ENCODE measurements at regions not wholly inside any gene's neighbourhood (a gene's known extent, or its start where the extent isn't known, plus 50 kb on each side); places are given as distances from the start of the nearest gene placed in this dataset.

DNA sequence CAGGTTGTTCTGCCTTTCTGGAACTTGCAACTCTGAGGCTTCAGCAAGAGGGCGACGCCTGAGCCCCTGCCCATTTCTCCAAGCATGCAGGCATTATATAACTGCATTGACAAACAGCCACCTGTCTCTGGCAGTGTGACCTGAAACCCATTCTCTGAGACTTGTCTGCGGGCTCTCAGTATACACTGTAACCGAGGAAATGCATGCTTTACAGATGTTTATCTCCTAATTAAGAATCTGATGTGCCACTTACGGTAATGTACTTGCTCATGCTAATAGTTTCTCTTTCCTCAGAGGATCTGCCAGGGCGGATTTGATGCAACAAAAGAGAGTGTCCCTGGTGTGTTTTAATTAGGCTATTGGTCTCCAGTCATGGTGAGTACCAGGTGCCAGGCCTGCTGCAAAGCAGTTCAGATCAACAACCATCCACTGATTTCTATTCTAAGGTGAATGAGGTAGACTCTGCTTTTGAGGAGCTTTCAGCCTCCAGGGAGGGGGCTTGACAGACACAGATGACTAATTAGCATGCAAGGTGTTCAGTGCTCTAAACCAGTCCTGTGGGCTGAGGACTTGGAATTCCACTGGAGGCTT, 593.7 kb upstream of the KLF4 start:
- no peak for DNase-seq

DNA sequence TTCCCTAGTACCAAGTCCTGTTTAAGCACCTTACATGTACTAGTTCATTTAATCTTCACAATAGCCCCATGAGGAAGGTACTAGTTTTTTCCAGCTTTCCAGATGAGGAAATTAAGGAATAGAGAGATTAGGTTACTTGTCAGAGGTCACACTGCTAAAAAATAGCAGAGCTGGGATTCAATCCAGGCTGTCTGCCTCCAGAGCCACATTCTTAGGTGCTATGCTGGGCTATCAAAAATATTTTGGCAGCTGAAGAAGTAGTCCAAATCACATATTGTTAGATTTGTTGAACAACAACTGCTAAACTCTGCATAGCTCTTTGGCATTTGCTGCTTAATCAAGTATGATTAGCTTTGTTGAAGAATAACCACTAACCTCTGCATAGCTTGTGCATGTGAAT, 591.5 kb upstream of the KLF4 start:
- DNase-seq, result no peak

DNA sequence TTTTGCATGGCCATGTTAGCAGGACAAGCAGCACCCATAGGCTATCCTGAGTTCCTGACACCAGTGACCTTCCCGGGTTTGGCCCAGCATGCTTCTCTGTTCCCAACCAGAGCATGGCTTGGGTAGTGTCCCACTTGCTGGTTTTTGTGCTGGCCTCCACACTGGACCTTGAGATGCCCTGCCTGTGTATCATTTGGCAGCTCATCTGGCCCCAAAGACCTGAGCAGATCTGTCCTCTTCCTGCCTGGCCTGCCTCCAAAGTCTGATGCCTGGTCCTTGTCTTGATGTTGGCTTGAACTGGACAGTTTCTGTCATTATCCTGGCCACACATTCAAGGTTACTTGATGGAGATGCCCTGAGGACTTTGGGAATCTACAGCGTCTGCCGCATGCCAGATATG, 590.7 kb upstream of the KLF4 start:
- no peak for DNase-seq

DNA sequence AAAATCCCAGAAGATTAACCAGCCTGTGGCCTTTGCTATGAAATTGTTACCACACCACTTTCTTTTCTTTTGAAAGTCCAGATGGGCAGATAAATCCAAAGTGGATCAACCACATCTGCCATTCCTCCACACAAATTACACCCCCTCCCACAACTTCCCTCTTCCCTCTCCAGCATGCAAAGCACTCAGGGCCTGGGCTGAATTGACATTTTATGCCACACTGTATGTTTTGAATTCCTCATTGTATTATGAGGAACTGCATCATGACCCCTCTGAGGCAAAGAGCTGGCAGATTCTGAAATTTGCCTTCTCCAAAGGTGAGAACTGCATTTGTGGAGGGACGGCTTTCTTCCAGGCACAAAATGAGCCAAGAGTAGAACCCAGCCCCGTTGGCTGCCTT, 589.2 kb upstream of the KLF4 start:
- no peak for DNase-seq

DNA sequence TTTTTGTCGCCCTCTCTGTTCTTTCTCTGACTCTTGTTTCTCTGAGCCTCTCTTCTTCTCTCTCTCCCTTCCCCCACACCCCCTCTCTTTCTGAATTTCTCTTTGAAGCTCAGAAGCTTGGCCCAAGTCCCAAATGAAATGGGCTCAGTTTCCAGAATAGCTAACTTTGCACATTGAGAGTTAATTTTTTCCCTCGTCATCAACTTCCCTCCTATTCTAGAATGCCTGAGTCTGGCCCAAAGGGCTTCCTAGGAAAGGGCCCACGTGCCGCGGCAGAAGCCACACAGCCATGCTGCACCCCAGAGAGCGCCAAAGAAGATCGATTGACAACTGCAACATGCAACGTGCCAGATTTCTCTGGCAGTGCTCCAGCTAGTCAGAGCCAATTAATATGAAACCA, 588.8 kb upstream of the KLF4 start:
- no peak for DNase-seq

DNA sequence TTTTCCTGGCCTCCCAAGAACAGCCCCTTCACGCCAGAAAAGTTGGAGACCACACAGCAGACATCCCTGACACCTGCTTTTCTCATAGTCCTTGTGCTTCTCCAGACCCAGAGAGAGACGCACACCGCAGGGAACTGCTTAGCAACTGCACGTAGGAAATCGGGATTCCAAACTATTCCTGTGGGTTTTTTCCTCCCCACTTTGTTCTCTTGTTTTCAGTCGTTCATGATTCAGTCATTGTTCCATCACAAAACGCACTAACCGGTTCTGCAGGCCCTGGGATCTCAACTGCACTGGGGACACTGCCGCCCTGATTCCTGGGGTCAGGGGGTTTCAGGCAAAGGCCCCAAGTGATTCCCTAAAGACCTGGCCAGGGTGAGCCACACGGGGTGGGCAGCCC, 588.0 kb upstream of the KLF4 start:
- no peak for DNase-seq

DNA sequence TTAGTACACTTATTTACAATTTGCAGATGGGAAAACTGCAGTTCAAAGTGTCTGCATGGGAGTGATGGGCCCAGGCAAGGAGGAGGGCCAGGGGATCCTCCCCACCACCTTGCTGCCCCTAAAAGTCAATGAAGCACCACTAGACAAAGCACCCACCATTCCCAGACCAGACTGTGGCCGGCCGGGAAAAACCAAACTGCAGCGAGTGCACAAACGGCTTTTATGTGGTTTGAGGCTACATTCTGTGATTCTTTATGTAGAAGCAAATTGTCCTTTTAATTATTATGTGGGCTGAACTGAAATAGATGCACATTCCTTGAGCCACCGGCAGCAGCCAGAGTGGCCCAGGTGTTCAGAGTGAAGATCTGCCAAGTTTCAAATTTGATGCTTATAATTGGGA, 585.3 kb upstream of the KLF4 start:
- no peak for DNase-seq

DNA sequence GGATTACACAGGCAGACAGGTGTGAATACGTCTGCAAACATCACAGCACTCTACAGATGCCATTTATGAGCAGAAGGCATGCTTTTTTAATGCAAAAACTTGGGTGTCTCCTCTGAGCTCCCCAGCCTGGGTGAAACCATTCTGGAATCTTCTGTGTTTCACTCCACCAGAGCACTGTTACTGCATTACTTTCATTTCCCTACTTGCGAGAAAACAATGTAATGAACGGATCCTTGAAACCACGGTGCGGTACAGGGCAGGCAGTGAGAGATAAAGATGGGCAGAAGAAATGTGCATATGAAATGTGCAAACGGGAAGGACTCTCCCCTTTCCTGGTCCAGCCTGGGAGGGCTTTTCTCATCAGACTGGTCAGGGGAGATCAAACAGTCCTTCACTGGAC, 584.3 kb upstream of the KLF4 start:
- no peak for DNase-seq

DNA sequence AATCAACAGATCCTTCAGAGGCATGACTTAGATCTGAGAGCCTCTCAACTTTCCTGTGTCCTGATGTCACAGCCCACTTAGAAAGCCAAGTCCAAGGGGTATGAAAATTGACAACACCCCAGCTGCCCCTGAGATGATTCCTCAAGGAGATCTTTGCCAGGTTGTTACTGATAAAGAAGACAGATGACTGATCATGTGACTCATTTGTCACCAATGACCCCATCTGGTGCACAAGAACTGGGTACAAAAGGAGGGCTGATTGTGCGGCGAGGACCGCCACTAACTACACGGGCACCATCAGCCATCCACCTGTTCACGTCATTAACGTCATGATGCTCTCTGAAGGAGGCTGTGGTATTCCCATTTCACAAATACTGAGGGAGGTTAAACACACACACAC, 583.2 kb upstream of the KLF4 start:
- no peak for DNase-seq

DNA sequence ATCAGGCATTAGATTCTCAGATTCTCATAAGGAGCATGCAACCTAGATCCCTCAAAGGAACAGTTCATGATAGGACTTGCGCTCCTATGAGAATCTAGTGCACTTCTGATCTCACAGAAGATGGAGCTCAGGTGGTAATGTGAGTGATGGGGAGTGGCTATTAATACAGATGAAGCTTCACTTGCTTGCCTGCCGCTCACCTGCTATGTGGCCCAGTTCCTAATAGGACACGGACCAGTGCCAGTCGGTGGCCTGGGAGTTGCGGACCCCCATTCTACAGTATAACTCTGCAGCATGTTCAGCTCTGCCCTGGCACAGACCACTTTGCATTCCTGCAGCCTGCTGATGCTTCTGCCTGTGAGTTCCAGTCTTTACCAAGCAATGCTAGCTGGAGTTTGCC, 581.3 kb upstream of the KLF4 start:
- no peak for DNase-seq

DNA sequence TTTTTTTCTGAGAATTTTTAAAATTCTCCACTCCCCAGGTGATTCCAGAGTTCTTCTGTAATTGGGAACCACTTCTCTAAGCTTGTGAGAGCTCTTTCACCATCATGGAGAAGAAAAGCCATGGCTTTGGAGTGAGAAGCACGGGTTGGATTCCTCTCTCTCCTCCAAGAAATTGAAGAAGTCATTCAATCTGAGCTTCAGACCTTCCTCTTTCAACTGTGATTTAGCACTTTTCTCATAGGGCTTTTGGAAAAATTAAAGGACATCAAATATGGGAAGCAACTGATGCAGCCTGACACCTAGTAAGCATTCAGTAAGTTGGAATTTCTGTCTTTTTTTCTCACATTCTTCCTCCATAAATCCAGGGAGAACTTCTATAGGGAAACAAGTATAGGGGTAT, 580.4 kb upstream of the KLF4 start:
- DNase-seq, result no peak

DNA sequence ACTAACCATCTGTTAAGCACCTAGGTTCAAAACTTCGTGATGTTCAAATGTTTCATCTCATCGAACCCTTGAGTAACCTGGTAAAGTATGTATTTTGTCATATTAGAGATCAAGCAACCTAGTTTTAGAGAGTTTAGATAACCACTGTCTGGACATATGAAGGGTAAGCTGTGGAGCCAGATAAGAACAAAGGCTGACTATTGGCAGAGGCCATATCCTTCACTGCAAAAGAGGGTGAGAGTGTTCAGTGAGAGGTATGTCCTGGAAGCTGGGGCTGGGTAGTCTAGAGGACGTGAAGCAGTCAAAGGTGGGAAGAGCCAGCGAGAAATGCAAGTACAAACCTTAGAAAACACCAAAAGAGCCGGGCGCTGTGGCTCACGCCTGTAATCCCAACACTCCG, 573.1 kb upstream of the KLF4 start:
- DNase-seq, result no peak

DNA sequence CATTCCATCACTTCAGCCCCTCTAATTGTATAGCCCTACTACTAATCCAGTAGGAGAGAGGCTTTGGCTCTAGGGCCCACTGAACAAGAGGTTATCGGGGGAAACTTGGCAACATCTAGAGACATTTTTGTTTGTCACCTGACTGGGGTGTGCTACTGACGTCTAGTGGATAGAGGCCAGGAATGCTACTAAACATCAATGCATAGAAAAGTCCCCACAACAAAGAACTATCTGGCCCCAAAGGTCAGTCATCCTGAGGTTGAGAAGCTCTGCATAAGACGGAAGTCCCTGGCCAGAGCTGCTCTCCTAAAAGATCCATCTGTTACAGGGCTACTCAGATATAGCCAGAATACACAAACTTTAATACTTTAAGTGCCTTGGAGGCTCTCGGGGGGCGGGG, 570.6 kb upstream of the KLF4 start:
- no peak for DNase-seq

DNA sequence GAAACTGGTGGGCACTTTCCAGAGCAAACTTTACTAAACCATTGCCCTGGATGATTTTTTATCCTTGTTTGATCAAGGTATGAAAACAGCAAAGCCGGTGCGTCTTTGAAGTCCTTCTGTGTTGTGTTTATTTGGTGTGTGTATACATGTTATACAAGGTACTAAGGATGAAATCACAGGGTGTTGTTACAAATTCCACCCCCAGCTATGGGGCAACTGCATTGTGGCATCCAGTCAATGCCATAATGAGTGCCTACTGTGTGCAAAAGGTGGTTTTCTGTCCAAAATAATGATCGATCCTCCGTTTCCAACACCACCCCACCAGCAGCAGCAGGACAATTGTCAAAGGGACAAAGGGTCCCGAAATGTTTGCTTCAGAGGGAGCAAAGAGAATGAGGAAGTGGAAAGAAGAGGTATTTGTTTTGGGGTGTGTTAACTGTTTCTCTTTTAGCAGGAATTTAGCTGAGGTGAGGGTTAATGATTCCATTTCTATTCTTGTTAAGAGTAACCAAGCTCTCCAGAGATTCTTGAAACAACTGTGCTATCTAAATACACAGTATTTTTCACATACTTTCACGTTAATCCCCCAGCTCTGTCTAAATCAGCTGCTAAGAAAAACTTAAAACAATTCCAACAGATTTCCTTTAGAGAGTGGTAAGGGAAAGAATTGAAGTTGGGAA, 568.7 kb upstream of the KLF4 start:
- DNase-seq, result no peak

DNA sequence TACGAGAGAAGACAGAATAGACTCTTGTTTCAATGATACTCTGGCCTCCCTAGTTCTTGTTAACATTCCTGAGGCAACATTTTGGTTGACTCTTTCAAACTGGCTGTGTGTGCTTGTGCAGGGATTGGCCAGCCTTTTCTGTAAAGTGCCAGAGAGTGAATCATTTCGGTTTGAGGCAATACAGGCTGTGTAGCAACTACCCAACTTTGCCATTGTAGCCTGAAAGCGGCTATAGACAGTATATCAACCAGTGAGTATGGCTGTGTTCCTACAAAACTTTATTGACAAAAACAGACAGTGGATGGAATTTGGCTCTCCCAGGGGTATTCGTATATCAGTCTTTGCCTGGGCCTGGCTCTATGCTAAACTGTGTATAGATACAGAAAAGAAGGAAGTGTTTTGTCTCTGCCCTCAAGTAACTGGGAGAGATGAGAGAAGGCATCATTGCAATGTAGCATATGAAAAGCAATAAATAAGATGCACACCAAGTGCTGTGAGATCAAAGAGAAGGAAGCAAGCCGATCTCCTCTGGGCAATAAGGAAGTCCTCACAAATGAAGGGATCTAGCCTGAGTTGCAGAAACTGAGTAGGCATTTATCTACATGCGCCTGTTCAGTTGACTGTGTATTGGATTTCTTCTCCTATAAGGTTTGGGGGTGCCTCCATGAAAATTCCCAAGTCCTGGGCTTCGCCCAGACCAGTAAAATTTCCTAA, 568.0 kb upstream of the KLF4 start:
- DNase-seq, result peak; percentile 95

DNA sequence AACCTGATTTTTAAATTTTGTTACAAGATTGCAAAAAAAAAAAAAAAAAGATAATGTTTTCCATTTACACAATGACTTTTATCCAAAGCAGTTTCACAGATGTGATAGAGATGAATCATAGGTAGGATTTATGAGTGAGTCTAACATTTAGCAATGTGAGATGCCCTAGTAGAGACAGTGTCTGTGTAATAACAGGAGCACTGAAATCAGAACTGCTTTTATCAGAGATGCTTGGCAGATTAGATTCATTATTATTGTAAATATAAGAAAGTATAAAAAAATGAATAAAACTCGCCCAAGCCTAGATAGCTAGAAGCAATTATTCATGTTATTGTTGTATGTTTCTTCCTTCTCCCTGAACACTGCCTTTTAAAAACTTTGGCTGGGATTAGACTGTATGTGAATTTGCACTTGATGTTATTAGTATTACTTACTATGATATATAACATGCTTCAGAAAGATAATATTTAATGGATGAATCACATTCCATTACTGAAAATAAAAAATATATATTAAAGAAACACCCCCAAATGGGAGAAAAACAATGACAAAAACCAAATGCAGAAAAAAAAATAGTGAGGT, 567.3 kb upstream of the KLF4 start:
- DNase-seq, result peak; percentile 88

DNA sequence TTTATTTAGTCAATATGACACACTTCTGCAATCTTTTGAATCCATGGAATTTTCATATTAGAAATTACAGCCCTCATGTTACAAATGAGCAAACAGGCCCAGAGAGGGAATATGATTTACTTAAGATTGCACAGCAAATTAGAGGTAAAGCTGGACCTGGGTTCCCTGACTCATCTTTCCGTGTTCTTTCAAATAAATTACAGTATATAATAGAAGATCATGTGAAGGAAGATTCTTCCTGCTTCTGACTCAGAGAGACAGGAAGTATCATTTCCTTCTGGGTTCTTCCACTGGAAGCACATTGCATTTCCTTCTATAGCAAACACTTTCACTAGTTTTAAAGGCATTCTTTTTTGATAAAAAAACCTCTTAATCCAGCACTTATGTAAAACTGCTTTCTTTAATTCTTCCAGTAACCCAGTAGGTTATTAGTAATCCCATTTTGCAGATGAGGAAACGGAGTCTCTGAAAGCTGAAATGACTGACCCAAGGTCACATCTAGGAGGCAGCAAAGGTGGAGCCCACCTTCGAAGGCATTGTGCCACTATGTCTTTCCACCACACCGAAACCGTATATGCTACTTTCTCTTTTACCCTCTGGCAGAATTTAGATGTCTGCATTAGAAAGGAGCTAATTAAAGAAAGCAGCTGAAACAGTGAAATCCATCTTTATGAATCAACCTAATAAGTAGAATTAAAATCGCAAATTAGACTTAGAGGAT, 566.7 kb upstream of the KLF4 start:
- peak; percentile 72 for DNase-seq

DNA sequence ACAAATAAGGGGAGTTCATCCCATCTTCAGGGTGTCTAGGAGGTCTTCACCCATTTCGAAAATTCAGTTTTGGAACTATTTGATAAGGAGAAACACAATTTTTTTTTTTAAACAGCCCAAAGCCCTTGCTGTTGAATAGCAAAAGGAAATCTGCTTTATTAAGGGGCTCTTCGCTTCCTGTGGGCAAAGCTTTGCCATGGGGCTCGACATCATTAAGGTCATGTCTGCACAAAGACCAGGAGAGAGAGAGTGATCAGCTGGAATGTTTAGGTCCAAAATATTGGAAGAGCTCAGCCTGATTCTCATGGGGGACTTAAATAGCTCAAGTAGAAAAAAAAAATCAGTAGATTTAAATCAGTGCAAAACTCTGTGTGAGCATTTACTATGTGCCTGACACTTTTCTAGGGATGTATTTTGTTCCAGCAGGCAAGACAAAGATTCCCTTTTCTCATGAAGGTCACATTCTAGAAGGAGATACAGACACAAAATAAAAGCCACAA, 564.6 kb upstream of the KLF4 start:
- DNase-seq, result no peak

DNA sequence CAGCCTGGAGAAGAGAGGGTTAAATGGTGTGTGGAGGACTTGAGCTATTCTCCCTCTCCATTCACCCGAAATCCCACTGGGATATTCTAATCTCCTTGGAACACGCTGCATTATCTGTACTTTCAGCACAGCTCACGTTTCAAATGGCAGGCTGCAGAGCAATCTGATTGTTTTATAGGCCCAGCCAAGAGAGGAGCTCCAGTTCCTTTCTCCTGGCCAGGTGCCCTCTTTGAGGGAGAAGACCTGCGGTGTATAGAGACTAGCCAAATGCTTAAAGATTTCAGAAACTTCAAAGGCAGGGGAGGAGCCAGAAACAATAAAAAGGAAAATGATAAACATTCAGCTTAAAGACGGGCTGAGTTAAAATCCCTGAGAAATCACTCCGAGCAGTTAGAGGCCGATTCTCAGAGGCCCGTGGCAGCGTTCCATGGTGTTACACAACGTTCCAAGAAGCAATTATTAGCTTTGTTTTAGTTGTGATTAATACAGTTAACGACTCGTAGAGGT, 564.0 kb upstream of the KLF4 start:
- peak; percentile 76 for DNase-seq

DNA sequence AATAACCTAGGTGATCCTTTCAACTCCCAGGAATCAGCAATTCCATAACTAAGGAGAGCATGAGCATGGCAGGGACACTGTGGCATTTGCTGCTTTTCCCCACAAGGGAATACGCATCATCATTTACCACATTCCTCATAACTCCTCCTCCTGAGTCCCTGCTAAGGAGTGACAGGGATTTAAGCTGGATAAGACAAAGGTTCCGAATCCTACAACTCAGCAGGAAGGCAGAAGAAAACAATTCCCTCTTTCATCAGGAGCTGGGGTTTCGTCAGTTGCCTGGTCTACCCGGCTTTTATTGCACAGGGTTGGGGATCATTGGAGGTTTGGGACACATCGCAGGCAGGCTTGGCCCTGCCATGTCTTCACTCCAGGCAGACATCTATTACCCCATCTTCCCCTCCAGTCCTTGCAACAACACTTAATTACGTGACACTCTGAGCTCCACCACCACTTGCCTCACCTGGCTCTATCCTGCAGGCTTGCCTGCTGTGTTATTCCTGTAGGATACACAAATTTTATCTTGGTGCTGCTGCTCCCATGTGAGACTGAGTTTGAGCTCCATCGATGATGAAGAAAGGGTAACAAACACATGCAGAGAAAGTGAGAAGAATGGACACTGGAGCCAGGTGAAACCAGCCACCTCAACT, 563.0 kb upstream of the KLF4 start:
- DNase-seq, result peak; percentile 51

DNA sequence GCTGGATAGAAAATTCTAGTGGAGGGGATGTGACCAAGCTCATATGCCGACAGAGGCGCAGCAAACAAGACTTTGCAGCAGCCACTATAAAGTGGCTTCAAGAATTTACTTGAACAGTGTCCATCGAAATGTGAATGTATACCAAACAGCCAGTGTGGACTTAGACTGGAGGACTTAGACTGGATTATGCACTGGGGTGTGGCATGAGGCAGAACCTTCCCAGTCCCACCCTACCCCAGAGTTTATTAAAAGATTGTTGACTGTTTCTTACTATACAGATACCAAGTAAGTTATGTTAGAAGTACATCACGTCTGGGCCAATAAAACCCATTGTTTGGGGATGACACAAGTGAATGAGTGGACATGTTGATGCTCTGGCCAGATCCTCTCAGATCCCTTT, 561.3 kb upstream of the KLF4 start:
- no peak for DNase-seq

DNA sequence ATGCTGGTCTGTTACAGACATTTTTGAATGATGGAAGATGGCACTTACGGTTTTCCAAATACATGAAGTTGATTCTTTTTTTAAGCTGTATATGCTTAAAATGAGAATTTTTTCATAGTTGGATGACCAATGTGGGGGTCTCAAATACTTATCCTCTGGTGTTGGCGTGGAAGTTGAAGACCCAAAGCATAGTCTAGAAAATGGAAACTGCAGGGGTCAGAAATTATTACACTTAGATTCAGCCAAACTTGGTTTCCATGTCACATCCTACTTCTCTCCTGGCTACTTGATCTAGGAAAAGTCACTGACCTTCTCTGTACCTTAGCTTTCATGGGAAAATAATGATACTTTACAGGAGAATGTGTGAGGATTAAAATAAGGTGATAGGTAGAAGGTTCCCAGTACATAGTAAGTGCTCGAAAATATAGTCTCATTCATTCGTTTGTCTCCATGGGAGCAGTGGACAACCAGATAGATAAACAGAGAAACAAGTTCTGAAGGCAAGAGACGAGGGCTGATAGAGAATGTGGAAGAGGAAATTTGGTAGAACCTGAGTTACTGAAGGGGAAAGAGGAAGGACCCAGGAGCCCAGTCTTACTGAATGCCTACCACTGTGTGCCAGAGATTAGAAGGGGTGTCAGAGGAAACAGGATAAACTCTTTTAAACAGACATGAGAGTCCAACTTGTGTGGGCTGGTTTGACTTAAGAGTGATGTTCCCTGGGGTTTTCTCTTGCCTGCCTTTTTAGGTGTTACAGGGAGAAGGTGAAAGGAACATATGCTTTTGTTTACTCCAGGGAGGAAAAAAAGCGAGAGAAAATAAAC, 560.3 kb upstream of the KLF4 start:
- DNase-seq, result no peak

Data from fibroblast of skin of right biceps (primary cell).